RWPE2 (cell line): ENCODE measurements at regions not wholly inside any gene's neighbourhood (a gene's known extent, or its start where the extent isn't known, plus 50 kb on each side); places are given as distances from the start of the nearest gene placed in this dataset.
"Not testable (repeated sequence)": the region's sequence is repeated elsewhere in the genome, so short reads cannot be mapped to it uniquely, and the experiment has no call there.

Experiments
- ATAC-seq: fragments of 200-7000 bp; cut with Tn5 transposase; 3 replicates; pipeline ENCODE4 v1.9.1; 2021; ENCODE audit warnings: low read depth
- DNase-seq: peaks from one replicate; pipeline ENCODE4 v3.0.0-alpha.2; 2020; ENCODE audit warnings: low spot score
- H3K27ac ChIP-seq: fragments of 450-650 bp; 2 replicates; pipeline ENCODE4 v1.5.1; 2017; ENCODE audit warnings: mild to moderate bottlenecking; ENCODE audit not compliant: poor library complexity, severe bottlenecking
- H3K27me3 ChIP-seq: fragments of 250-450 bp; sonication (Bioruptor Pico); 2 replicates; pipeline ENCODE4 v1.5.1; 2021; ENCODE audit warnings: mild to moderate bottlenecking, moderate library complexity; ENCODE audit not compliant: insufficient read depth, poor library complexity, severe bottlenecking
- H3K36me3 ChIP-seq: fragments of 250-450 bp; sonication (Bioruptor Pico); 2 replicates; pipeline ENCODE4 v1.5.1; 2020; ENCODE audit warnings: low read depth, mild to moderate bottlenecking, moderate library complexity
- H3K4me1 ChIP-seq: fragments of 250-450 bp; sonication (Bioruptor Pico); 2 replicates; pipeline ENCODE4 v1.5.1; 2021; ENCODE audit warnings: mild to moderate bottlenecking, moderate library complexity; ENCODE audit not compliant: insufficient read depth, poor library complexity, severe bottlenecking
- H3K4me3 ChIP-seq: fragments of 250-450 bp; sonication (Bioruptor Pico); 2 replicates; pipeline ENCODE4 v1.5.1; 2021; ENCODE audit warnings: mild to moderate bottlenecking, moderate library complexity; ENCODE audit not compliant: severe bottlenecking
- H3K9me3 ChIP-seq: fragments of 250-450 bp; sonication (Bioruptor Pico); 2 replicates; pipeline ENCODE4 v1.5.1; 2021; ENCODE audit warnings: mild to moderate bottlenecking, moderate library complexity; ENCODE audit not compliant: severe bottlenecking
- CTCF ChIP-seq: fragments of 450-650 bp; IDR thresholded peaks from one replicate; pipeline ENCODE4 v1.5.1; 2017; ENCODE audit warnings: mild to moderate bottlenecking, moderate library complexity; ENCODE audit not compliant: poor library complexity, severe bottlenecking

GRCh38 chr2:94759211-94759610 lies 112.0 kb upstream of the TEKT4 start:
- H3K4me1 ChIP-seq: no peaks in the 10 kb centered on the region
- no peaks in the 10 kb centered on the region for H3K9me3 ChIP-seq
- no peaks in the 10 kb centered on the region for H3K36me3 ChIP-seq
- no peak; the same call in 2 of the 3 replicates for ATAC-seq
- no peak overlapping the region for H3K27ac ChIP-seq
- no peak for DNase-seq
- H3K4me3 ChIP-seq: no peak overlapping the region
- TF ChIP-seq CTCF: no peak
- H3K27me3 ChIP-seq: no peaks in the 10 kb centered on the region

GRCh38 chr2:94762600-94762999 lies 108.6 kb upstream of the TEKT4 start:
- no peaks in the 10 kb centered on the region for H3K4me1 ChIP-seq
- no peak overlapping the region for H3K27ac ChIP-seq
- no peaks in the 10 kb centered on the region for H3K36me3 ChIP-seq
- DNase-seq: no peak
- H3K4me3 ChIP-seq: no peak overlapping the region
- TF ChIP-seq CTCF: no peak
- no peaks in the 10 kb centered on the region for H3K27me3 ChIP-seq
- no peak for ATAC-seq
- no peaks in the 10 kb centered on the region for H3K9me3 ChIP-seq

- Histone ChIP-seq H3K36me3 (no peaks in the 10 kb centered on the region), H3K27ac (no peak overlapping the region), H3K27me3 (no peaks in the 10 kb centered on the region), H3K9me3 (no peaks in the 10 kb centered on the region), H3K4me3 (no peak overlapping the region), H3K4me1 (no peaks in the 10 kb centered on the region)
- DNase-seq (no peak), ATAC-seq (no peak)
- TF ChIP-seq CTCF: no peak
These were observed 107.9 kb upstream of the TEKT4 start for GRCh38 chr2:94763318-94763717.

GRCh38 chr2:94764331-94764730 lies 106.9 kb upstream of the TEKT4 start:
- not testable (repeated sequence) for H3K27me3 ChIP-seq, H3K27ac ChIP-seq, H3K4me1 ChIP-seq, DNase-seq, H3K36me3 ChIP-seq, ATAC-seq, H3K4me3 ChIP-seq, H3K9me3 ChIP-seq

- DNase-seq (no peak), ATAC-seq (no peak)
- Histone ChIP-seq H3K4me3 (no peak overlapping the region), H3K9me3 (no peaks in the 10 kb centered on the region), H3K36me3 (no peaks in the 10 kb centered on the region), H3K4me1 (no peaks in the 10 kb centered on the region), H3K27me3 (no peaks in the 10 kb centered on the region), H3K27ac (no peak overlapping the region)
- no peak for TF ChIP-seq CTCF
These were observed 103.9 kb upstream of the TEKT4 start for GRCh38 chr2:94767336-94767735.
